OCI-LY7 (cell line): ENCODE measurements at regions not wholly inside any gene's neighbourhood (a gene's known extent, or its start where the extent isn't known, plus 50 kb on each side); places are given as distances from the start of the nearest gene placed in this dataset.

Source experiments
- CTCF ChIP-seq: fragments of 200-600 bp; sonication (generic); conservative IDR thresholded peaks from 2 replicates; pipeline ENCODE4 v1.5.1; 2014; ENCODE audit warnings: mild to moderate bottlenecking, antibody characterized with exemption, low read length, moderate library complexity, mixed read lengths
- EZH2phosphoT487 ChIP-seq: fragments of 200-600 bp; sonication (generic); IDR thresholded peaks from 2 replicates; pipeline ENCODE4 v1.6.1; 2018; ENCODE audit warnings: low read depth, borderline replicate concordance, mild to moderate bottlenecking, mixed run types, antibody characterized with exemption, low read length, moderate library complexity, mixed read lengths

GRCh38 chr2:191545361-191545760, 132.6 kb upstream of the NABP1 start:
- no peak for TF ChIP-seq CTCF
- TF ChIP-seq EZH2phosphoT487: no peak
